NCI-H2196 treated with DMSO at 0.1 percent for 48 hours (cell line): ENCODE measurements at regions not wholly inside any gene's neighbourhood (a gene's known extent, or its start where the extent isn't known, plus 50 kb on each side); places are given as distances from the start of the nearest gene placed in this dataset.
"Not testable (repeated sequence)": the region's sequence is repeated elsewhere in the genome, so short reads cannot be mapped to it uniquely, and the experiment has no call there.

Experiments
- DNase-seq: peaks from one replicate; lab custom pipeline; 2025; ENCODE audit not compliant: unreplicated experiment; lab: John Stamatoyannopoulos, UW

DNA sequence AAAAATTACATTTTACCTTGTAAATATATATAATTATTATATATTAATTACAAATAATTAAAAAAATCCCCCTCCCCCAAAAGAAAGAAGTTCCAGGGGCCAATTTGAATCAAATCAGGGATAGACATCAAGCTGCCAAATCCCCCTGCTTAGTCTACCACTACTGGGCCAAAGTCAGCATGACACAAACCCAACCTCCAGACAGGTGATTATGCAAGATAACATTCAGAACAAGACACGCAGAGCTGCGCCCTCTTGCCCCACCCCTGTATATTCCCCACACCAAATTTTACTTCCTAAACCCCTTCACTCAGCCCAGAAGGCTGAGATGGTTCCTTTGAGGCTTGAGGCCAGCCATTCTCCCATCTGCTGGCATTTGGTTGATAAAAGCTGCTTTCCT is 2059.1 kb upstream of the CDH6 start:
- DNase-seq, result no peak

DNA sequence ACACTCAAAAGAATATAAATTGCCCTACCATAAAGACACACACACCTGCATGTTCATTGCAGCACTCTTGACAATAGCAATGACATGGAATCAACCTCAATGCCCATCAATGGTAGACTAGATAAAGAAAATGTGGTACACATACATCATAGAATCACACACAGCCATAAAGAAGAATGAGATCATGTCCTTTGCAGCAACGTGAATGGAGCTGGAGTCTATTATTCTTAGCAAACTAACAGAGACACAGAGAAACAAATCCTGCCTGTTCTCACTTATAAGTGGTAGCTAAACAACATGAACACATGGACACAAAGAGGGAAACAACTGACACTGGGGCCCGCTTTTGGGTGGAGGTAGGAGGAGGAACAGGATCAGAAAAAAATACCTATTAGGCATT is 2062.2 kb upstream of the CDH6 start:
- DNase-seq, result no peak

DNA sequence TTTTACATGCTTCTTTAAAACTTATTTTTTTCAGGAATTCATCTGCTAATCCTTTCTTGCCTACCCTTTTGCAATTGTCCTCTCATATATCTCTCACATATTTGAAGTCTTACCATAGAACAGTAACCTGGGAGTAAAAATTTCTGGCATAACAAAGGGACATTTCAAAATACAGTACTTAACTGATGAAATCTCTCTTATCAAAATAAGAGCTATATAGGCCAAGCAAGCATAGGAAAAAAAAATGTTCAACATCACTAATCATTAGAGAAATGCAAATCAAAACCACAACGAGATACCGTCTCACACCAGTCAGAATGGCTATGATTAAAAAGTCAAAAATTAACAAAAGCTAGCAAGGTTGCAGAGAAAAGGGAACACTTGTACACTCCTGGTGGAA is 2062.7 kb upstream of the CDH6 start:
- no peak for DNase-seq

DNA sequence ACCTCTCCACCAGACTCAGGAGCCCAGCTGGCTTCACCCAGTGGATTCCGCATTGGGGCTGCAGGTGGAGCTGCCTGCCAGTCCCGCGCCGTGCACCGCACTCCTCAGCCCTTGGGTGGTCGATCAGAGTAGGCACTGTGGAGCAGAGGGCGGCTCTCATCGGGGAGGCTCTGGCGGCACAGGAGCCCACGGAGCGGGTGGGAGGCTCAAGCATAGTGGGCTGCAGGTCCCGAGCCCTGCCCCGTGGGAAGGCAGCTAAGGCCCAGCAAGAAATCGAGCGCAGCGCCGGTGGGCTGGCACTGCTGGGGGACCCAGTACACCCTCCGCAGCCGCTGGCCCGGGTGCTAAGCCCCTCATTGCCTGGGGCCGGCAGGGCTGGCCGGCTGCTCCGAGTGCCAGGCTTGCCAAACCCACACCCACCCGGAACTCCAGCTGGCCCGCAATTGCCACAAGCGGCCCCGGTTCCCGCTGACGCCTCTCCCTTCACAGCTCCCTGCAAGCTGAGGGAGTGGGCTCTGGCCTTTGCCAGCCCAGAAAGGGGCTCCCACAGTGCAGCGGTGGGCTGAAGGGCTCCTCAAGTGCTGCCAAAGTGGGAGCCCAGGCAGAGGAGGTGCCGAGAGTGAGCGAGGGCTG is 2065.8 kb upstream of the CDH6 start:
- not testable (repeated sequence) for DNase-seq

DNA sequence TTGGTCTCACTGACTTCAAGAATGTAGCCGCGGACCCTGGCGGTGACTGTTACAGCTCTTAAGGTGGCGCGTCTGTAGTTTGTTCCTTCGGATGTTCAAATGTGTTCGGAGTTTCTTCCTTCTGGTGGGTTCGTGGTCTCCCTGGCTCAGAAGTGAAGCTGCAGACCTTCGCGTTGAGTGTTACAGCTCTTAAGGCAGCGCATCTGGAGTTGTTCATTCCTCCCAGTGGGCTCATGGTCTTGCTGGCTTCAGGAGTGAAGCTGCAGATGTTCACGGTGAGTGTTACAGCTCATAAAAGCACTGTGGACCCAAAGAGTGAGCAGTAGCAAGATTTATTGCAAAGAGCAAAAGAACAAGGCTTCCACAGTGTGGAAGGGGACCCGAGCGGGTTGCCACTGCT is 2067.0 kb upstream of the CDH6 start:
- DNase-seq, result not testable (repeated sequence)

DNA sequence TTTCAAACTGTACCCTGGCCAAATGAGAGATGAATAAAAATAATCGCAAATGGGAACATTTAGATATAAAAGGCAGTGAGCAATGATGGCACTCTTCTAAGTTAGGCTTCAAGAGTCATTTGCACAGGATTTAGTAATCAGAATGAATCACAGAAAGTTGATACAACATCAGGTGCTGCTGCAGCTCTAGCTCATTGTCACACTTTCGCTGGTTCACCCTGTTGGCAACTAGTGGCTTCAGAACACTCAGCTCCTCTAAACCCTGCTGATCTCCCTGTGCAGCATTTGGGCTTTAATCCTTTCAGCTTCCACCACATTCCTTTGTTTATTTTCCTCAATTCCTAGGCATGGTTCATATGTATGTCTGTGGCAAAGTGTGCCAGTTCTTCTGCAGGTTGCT is 2071.2 kb upstream of the CDH6 start:
- no peak for DNase-seq

DNA sequence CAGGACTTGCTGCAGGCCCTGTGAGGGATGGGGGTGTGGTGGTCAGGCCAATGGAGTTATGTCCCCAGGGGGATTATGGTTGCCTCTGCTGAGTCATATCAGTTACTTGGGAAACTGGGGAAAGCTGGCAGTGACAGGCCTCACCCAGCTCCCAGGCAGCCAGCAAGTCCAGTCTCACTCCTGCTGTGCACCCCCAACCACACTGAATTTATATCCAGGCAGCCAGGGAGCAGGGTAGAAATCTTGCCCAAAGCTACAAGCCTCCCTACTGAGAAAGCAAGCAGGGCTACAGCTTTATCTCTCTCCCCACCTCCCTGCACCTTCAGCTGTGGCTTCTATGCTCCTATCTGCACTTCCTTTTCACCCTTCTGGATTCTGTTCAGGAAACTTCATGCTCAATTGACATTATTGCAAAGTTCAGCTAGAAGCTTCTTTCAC is 2076.0 kb upstream of the CDH9 start:
- no peak for DNase-seq

DNA sequence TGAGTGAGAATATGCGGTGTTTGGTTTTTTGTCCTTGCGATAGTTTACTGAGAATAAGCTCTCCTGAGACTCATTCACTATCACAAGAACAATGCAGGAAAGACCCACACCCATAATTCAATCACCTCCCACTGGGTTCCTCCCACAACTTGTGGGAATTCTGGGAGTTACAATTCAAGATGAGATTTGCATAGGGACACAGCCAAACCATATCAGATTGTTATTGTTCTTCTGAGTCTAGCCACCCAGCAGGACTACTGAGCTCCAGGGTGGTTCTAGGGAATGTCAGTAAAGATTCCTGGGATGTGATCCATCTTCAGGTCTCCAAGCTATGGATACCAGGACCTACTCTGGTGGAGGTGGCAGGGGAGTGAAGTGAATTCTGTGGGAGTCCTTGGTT is 2075.1 kb upstream of the CDH9 start:
- no peak for DNase-seq

DNA sequence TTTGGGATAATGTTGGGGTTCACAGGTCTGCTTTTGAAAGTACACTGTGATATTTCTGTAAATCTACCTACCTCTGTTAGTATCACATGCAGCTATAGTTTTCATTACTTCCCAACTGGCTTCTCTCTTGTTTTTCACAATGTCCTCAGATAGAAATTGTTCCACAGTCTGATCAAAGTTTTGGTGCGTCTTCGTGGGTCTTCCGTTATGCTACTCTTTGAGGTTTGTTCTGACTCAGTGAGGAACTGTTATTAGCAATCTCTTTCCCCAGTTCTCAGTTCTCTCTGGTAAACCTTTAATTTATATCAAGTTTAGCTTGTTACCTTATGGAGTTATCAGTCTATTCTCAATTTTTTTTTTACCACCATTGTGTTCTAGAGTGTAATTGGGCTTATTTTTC is 2061.2 kb upstream of the CDH9 start:
- DNase-seq, result no peak

DNA sequence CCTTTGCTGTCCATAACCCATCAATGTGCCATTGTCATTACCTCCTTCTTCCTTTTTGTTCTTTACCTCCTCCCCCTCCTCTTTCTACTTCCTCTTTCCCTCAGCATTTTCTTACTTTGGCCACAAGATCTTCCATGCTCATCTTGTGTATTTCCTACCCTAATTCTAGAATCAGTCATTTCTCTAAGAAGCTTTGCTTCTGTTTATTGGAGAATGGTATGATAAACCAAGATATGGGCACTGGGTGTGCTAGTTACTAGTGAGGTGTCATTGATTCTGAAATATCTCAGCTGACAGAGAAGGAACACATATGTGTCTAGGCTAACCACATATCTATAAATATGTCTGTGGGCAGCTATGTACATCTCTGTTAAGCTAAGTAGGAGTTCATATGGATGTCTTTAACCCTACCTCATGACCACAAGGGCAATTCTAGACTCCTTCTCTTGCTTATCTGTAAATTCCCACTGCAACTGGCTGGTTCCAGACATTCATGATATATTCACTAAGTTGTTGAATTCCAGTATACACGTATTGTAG is 2051.3 kb upstream of the CDH9 start:
- no peak for DNase-seq

DNA sequence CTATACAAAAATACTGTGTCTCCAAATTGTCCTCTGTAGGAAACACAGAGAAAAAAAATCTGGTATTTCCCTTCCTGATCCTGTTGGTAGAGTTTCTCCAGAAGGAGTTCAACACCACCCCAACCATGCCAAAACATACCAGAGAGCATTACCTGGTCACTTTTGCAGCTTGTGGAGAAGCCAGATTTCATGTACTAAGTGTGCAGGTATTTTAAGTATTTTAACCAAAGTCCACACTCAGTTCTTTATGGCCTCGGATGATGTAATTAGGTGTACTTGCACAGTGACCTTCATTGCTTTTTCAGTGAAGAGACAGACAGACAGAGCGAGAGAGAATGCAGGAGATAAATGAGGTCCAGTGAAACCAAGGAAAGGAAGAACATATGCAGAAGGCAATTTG is 2046.8 kb upstream of the CDH9 start:
- no peak for DNase-seq

DNA sequence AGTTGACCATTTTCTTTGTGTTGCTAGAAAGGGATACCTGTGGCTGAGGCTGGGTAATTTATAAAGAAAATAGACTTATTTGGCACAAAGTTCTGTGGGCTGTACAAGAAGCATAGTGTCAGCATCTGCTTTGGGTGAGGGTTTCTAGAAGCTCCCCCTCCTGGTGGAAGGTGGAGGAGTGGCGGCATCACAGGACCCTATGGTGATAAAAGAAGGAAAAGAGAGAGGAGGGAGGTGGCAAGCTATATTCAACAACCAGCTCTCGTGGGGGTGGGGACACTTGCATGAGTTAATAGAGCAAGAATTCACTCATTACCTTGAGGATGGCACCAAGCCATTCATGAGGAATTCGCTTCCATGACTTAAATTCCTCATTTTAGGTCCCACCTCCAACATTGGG is 2041.4 kb upstream of the CDH9 start:
- no peak for DNase-seq

DNA sequence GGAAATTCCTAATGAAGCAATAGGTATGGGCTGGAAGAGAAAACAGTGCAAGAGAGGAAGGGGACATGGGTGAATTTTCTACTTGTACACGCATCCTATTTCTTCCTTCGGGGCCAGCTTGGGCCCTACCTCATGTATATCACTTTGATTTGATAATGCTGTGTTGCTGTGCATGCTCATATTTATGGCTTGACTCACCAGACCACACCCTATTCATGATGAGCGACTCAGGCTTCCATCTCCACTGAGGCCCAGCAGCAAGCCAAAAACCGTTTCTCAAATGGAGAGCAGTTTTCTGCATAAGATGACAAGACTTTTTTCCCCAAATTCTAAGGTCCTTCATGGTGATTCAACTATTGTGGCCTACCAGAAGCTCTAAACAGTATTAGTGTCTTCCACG is 2039.1 kb upstream of the CDH9 start:
- DNase-seq, result no peak

DNA sequence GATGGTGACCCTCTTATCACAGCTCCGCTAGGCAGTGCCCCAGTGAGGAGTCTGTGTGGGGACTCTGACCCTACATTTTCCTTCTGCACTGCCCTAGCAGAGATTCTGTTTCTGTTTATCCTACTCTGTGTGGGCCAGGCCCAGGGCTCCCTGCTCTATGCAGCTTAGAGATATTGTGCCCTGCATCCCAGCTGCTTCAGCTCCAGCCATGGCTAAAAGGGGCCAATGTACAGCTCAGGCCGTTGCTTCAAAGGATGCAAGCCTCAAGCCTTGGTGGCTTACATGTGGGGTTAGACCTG is 2030.7 kb upstream of the CDH9 start:
- DNase-seq, result no peak

DNA sequence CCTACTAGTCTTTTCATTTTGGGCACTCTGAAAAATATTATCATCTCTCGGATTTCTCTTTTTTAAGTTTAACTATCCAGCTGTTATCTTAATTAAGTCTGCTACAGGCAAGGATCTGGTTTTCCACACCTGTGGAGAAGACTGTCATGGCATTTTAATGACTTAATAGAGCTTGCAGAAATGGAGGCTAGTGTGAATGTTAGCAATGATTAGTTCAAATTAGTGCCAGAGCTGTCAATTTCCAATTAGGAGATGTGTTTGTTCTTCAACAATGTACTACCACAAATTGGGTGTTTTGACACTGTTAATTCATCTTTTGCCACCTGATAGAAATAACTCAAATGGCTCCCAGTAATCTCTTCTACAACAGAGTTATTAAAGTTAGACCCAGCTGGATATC is 2023.0 kb upstream of the CDH9 start:
- DNase-seq, result no peak

DNA sequence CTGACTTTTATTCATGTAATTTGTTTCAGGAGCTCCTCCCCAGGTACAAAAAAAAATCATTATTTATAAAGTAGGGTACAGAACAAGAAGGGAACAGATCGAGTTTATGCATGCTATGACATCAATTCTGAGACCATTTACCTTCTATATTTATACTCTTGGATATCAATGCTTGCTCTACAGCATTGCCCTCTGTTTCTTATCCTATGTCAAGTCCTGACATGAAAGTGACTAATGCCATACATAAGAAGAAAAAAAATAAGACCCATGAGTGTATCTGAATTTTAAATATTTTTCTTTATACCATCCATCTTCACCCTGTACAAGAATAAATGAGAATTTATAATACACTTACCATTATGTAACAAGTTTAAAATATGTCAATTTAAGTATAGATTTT is 2016.3 kb upstream of the CDH9 start:
- DNase-seq, result no peak

DNA sequence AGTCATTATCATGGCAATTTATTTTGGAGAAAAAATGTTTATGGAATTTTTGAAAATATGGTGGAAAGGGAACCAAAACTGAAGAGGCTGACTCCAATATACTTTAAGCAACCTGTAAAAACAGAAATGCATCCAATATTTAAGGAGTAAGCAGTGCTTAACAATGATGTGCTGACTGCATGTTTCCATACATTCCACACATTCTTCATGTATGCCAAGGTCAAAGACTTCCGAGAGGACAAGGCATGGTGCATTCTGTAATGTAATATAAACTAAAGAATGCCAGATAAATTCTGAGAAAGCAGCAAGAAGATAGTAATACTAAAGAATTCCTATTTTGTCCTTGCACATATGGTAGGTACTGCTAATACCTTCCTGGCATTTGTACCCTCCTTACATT is 2015.9 kb upstream of the CDH9 start:
- DNase-seq, result no peak

DNA sequence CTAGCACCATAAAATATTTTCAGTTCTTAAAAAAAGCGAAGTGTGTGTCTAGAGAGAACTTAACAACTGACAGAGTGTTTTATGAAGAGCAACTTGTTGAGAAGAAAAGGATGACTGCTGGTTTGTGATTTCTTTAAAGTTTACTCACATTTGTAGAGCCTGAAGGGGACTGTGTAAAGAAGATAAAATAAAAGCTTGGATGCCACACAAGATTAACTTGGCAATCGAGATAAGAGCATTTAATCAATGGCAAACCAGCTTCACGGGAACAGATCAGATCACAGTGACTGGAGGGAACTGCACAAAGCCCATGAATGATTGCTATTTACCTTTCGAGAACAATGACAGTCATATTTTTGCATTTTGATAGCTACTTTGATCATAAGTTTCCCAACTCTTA is 2013.1 kb upstream of the CDH9 start:
- no peak for DNase-seq

DNA sequence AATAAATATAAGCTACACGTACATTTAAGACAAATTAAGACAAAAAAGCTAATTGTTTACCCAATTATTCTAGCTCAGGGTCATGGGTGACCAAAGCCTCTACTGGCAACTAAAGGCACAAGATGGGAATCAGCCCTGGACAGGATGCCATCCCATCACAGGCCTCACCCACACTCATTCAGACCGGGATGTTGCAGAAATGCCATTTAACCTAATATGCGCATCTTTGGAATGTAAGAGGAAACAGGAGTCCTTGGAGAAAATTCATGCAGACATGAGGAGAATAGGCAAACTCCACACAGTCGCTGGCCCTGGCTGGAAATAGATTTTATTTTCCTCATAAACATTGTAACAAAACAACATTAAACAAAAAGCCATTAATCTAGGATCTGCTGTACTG is 2003.8 kb upstream of the CDH9 start:
- DNase-seq, result no peak

DNA sequence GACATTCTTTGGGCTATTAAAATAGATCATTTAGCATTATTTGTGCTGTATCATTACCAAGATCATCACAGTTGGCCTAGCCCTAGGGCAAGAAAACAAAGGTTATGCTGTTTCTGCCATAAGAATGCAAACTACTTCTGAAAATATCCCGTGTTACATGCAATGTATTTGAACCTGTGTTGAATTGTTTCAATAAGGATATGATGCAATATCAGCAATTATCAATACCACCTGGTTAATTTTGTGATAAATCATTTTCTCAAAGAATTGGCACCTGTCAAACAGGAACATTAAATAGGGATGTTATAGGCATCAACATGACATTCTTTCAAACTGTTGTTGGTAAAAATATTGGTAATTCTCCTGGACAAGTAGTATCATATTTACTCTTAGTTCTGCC is 2002.0 kb upstream of the CDH9 start:
- DNase-seq, result no peak

DNA sequence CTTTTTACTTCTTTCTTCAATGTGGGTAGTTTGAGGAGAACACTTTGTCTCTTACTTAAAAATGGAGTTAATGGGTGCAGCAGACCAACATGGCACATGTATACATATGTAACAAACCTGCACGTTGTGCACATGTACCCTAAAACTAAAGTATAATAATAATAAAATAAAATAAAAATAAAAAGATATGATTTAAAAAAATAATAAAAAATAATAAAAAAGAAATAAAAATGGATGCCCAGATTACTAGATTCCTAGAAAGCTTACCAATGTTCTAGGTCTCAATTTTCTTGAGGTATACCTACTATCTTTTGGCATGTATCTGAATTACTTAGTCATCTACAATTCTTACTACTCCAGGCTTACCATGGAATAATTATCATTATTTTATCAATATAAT is 2001.6 kb upstream of the CDH9 start:
- DNase-seq, result no peak

DNA sequence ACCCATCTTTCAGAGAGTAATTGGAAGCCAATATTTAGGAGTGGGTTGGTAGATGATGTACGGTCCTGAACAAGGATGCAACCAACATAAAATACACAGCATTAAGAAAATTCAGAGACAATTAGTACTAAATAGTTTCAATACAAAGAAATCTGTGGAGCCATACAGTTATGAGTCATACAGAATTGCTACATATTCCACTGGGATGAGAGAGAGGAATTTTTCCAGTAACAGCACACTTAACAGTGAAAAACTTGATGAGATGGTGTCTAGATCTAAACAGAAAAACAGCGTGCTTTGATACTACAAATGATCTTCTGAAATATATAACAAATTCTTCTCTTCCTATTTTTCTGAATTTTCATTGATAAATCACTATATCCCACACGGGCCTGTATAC is 1999.3 kb upstream of the CDH9 start:
- no peak for DNase-seq

DNA sequence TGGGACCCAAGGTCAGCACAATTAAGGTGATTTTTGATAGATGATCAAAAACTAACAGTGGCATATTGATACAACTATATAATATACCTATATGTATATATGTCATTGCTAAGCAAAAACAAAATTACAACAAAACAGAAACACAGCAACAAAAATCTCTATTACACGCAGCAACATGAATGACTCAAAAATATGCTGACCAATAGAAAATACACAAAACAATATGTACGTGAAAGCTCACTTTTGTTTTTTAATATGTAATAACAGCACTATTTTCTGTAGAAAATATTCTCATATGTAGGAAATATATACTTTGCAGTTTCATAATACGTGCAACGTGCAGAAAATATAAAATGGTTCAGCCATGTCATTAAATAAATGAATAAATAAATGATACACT is 1985.7 kb upstream of the CDH9 start:
- no peak for DNase-seq

DNA sequence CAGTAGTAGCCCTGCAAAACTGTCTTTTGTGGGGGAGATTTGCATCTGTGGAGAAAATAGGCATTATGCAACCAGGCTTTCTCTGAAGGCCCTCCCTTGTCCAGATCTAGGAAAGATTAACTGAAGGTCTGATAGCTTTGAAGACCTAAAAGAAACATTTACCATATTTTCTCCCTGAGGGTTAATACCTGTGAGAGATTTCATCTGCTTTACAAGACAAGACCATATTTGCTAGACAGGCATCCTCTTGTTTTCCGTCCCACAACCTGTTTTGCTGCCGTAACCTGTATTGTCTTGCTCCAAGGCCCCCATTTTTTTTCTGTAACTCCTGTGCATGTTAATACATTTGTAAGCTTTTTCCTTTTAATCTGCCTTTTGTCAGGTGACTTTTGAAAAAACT is 1985.2 kb upstream of the CDH9 start:
- no peak for DNase-seq
